ENCODE measurements at regions not wholly inside any gene's neighbourhood (a gene's known extent, or its start where the extent isn't known, plus 50 kb on each side); places are given as distances from the start of the nearest gene placed in this dataset.

- no peak for TF ChIP-seq CTCF (IDR thresholded peaks at IDR 0.05; ENCODE audit: insufficient read depth, low read depth, low read length)
- peak; percentile 35 for DNase-seq (ENCODE audit: low read depth)
- H3K4me3 ChIP-seq (ENCODE audit: low read depth, low read length): no peak overlapping the region
Measured at GRCh38 chr2:19488009-19488691, 129.7 kb upstream of the OSR1 start.

GRCh38 chr2:19484736-19485135, 126.3 kb upstream of the OSR1 start:
- DNase-seq (ENCODE audit: low read depth): no peak
- no peak for TF ChIP-seq CTCF (IDR thresholded peaks at IDR 0.05; ENCODE audit: insufficient read depth, low read depth, low read length)
- no peak overlapping the region for H3K4me3 ChIP-seq (ENCODE audit: low read depth, low read length)

- TF ChIP-seq CTCF (IDR thresholded peaks at IDR 0.05; ENCODE audit: insufficient read depth, low read depth, low read length): no peak
- no peak overlapping the region for H3K4me3 ChIP-seq (ENCODE audit: low read depth, low read length)
- peak; percentile 38 for DNase-seq (ENCODE audit: low read depth)
Measured at GRCh38 chr2:19480673-19481072, 122.2 kb upstream of the OSR1 start.

GRCh38 chr2:19479666-19480065, 121.2 kb upstream of the OSR1 start:
- no peak for DNase-seq (ENCODE audit: low read depth)
- TF ChIP-seq CTCF (IDR thresholded peaks at IDR 0.05; ENCODE audit: insufficient read depth, low read depth, low read length): no peak
- H3K4me3 ChIP-seq (ENCODE audit: low read depth, low read length): no peak overlapping the region

- DNase-seq (ENCODE audit: low read depth): no peak
- TF ChIP-seq CTCF (IDR thresholded peaks at IDR 0.05; ENCODE audit: insufficient read depth, low read depth, low read length): no peak
Measured at GRCh38 chr2:19478409-19478808, 120.0 kb upstream of the OSR1 start.

GRCh38 chr2:19476327-19476726, 117.9 kb upstream of the OSR1 start:
- TF ChIP-seq CTCF (IDR thresholded peaks at IDR 0.05; ENCODE audit: insufficient read depth, low read depth, low read length): no peak
- H3K4me3 ChIP-seq (ENCODE audit: low read depth, low read length): no peak overlapping the region
- no peak for DNase-seq (ENCODE audit: low read depth)

More at GRCh38 chr2:19478409-19478808, 120.0 kb upstream of the OSR1 start:
- no peak overlapping the region for H3K4me3 ChIP-seq (ENCODE audit: low read depth, low read length)

- peak; percentile 85 for DNase-seq (ENCODE audit: low read depth)
- H3K4me3 ChIP-seq (ENCODE audit: low read depth, low read length): no peak overlapping the region
- TF ChIP-seq CTCF (IDR thresholded peaks at IDR 0.05; ENCODE audit: insufficient read depth, low read depth, low read length): no peak
Measured at GRCh38 chr2:19474128-19474527, 115.7 kb upstream of the OSR1 start.

Data from fibroblast of villous mesenchyme (primary cell).